ENCODE measurements at regions not wholly inside any gene's neighbourhood (a gene's known extent, or its start where the extent isn't known, plus 50 kb on each side); places are given as distances from the start of the nearest gene placed in this dataset.
"Not testable (repeated sequence)": the region's sequence is repeated elsewhere in the genome, so short reads cannot be mapped to it uniquely, and the experiment has no call there.

DNA sequence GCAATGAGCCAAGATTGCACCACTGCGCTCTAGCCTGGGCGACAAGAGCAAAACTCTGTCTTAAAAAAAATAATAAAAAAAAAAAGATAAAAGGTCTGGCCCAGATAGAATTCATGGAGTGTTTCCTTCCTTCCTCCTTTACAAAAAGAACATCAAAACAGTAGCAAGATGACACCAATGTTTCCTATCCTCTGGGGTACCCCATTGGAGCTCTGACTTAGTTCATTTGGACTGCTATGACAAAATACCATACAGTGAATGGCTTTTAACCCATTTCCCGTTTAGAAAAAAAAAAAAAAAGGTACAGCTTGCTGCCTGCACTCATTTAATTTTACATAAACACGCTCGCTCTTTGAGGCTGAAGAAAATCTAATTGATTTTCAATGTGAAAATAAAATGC is 89.9 kb upstream of the PRKX start:
- no peak overlapping the region for H3K4me3 Mint-ChIP-seq (ENCODE audit: unreplicated experiment)
- H3K27ac Mint-ChIP-seq (ENCODE audit: unreplicated experiment): no peak overlapping the region
- H3K4me1 Mint-ChIP-seq (ENCODE audit: low read depth, unreplicated experiment): no peaks in the 10 kb centered on the region
- DNase-seq (ENCODE audit: low read depth): no peak
- FAIRE-seq: no peak
- H3K9ac ChIP-seq (ENCODE audit: low read length): no peak overlapping the region
- no peaks in the 10 kb centered on the region for H3K27me3 Mint-ChIP-seq (ENCODE audit: low read depth, unreplicated experiment)
- no peaks in the 10 kb centered on the region for H3K36me3 ChIP-seq (ENCODE audit: insufficient read depth, low read length)
- no peaks in the 10 kb centered on the region for H3K79me2 ChIP-seq (ENCODE audit: insufficient read depth, low read length)
- peaks cover 6% of the 10 kb centered on the region for H3K27me3 ChIP-seq (ENCODE audit: insufficient read depth, low read length)
- no peak overlapping the region for H2AFZ ChIP-seq (ENCODE audit: low read depth, low read length)
- no peak overlapping the region for H3K4me3 ChIP-seq (ENCODE audit: insufficient read depth, low read depth, low read length)
- H4K20me1 ChIP-seq (ENCODE audit: insufficient read depth, low read length): no peaks in the 10 kb centered on the region
- no peak overlapping the region for H3K27ac ChIP-seq (ENCODE audit: low read depth, low read length)
- H3K4me1 ChIP-seq (ENCODE audit: insufficient read depth, low read length): no peaks in the 10 kb centered on the region
- H3K9me3 ChIP-seq (ENCODE audit: insufficient read depth, low read depth, low read length): no peaks in the 10 kb centered on the region
- H3K4me2 ChIP-seq (ENCODE audit: low read length): no peak overlapping the region
- TF ChIP-seq, protein P1, sequence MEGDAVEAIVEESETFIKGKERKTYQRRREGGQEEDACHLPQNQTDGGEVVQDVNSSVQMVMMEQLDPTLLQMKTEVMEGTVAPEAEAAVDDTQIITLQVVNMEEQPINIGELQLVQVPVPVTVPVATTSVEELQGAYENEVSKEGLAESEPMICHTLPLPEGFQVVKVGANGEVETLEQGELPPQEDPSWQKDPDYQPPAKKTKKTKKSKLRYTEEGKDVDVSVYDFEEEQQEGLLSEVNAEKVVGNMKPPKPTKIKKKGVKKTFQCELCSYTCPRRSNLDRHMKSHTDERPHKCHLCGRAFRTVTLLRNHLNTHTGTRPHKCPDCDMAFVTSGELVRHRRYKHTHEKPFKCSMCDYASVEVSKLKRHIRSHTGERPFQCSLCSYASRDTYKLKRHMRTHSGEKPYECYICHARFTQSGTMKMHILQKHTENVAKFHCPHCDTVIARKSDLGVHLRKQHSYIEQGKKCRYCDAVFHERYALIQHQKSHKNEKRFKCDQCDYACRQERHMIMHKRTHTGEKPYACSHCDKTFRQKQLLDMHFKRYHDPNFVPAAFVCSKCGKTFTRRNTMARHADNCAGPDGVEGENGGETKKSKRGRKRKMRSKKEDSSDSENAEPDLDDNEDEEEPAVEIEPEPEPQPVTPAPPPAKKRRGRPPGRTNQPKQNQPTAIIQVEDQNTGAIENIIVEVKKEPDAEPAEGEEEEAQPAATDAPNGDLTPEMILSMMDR (IDR thresholded peaks at IDR 0.05; ENCODE audit: insufficient read depth, low read depth, low read length): no peak
- H3K36me3 Mint-ChIP-seq (ENCODE audit: low read depth, unreplicated experiment): no peaks in the 10 kb centered on the region
- H3K9me3 Mint-ChIP-seq (ENCODE audit: unreplicated experiment): peaks cover 3% of the 10 kb centered on the region

DNA sequence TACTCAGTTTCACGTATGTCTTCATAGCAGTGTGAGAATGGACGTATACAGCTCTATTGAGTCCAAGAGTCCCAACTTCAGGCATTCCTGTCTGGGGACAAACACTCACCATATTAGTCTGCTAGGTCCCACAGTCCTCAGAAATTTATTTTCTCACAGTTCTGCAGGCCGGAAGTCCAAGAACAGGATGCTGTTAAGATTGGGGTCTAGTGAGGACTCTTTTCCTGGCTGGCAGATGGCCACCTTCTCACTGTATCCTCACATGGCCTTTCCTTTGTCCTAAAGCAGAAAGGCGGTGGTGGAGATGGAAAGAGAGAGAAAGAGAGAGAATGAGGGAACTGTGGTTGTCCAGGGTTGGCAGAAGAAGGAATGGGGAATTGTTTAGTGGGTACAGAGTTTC is 82.0 kb upstream of the PRKX start:
- H3K27me3 Mint-ChIP-seq (ENCODE audit: low read depth, unreplicated experiment); FAIRE-seq; H3K4me1 Mint-ChIP-seq (ENCODE audit: low read depth, unreplicated experiment); H3K27me3 ChIP-seq (ENCODE audit: insufficient read depth, low read length); H4K20me1 ChIP-seq (ENCODE audit: insufficient read depth, low read length); H3K4me3 Mint-ChIP-seq (ENCODE audit: unreplicated experiment); H3K79me2 ChIP-seq (ENCODE audit: insufficient read depth, low read length); H3K4me1 ChIP-seq (ENCODE audit: insufficient read depth, low read length); H2AFZ ChIP-seq (ENCODE audit: low read depth, low read length); H3K9ac ChIP-seq (ENCODE audit: low read length); H3K9me3 Mint-ChIP-seq (ENCODE audit: unreplicated experiment); DNase-seq (ENCODE audit: low read depth); H3K27ac ChIP-seq (ENCODE audit: low read depth, low read length); H3K27ac Mint-ChIP-seq (ENCODE audit: unreplicated experiment); H3K9me3 ChIP-seq (ENCODE audit: insufficient read depth, low read depth, low read length); H3K36me3 ChIP-seq (ENCODE audit: insufficient read depth, low read length); H3K4me2 ChIP-seq (ENCODE audit: low read length); H3K4me3 ChIP-seq (ENCODE audit: insufficient read depth, low read depth, low read length); H3K36me3 Mint-ChIP-seq (ENCODE audit: low read depth, unreplicated experiment): not testable (repeated sequence)

DNA sequence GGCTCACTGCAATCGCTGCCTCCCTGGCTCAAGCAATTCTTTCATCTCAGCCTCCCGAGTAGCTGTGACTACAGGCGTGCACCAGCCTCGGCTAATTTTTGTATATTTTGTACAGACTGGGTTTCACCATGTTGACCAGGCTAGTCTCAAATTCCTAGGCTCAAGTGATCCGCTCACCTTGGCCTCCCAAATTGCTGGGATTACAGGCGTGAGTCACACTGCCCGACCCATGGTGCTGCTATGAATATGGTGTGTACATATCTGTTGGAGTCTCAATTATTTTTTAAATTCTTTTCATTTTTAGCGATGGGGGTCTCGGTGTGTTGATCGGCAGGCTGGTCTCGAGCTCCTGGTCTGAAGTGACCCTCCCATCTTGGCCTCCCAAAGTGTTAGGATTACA is 78.0 kb upstream of the PRKX start:
- H3K36me3 Mint-ChIP-seq (ENCODE audit: low read depth, unreplicated experiment): no peaks in the 10 kb centered on the region
- H3K4me3 Mint-ChIP-seq (ENCODE audit: unreplicated experiment): no peak overlapping the region
- peaks cover 2% of the 10 kb centered on the region for H3K27me3 ChIP-seq (ENCODE audit: insufficient read depth, low read length)
- no peak overlapping the region for H2AFZ ChIP-seq (ENCODE audit: low read depth, low read length)
- H3K4me2 ChIP-seq (ENCODE audit: low read length): no peak overlapping the region
- no peaks in the 10 kb centered on the region for H3K36me3 ChIP-seq (ENCODE audit: insufficient read depth, low read length)
- TF ChIP-seq EZH2 (IDR thresholded peaks at IDR 0.05; ENCODE audit: insufficient read depth, low read length): no peak
- TF ChIP-seq, protein P1 (IDR thresholded peaks at IDR 0.05; ENCODE audit: insufficient read depth, low read depth, low read length): no peak
- no peak overlapping the region for H3K9ac ChIP-seq (ENCODE audit: low read length)
- H3K27ac Mint-ChIP-seq (ENCODE audit: unreplicated experiment): no peak overlapping the region
- no peaks in the 10 kb centered on the region for H3K9me3 Mint-ChIP-seq (ENCODE audit: unreplicated experiment)
- no peaks in the 10 kb centered on the region for H3K4me1 Mint-ChIP-seq (ENCODE audit: low read depth, unreplicated experiment)
- peaks cover 6% of the 10 kb centered on the region for H3K27me3 Mint-ChIP-seq (ENCODE audit: low read depth, unreplicated experiment)
- H3K9me3 ChIP-seq (ENCODE audit: insufficient read depth, low read depth, low read length): no peaks in the 10 kb centered on the region
- H3K4me1 ChIP-seq (ENCODE audit: insufficient read depth, low read length): no peaks in the 10 kb centered on the region
- H3K4me3 ChIP-seq (ENCODE audit: insufficient read depth, low read depth, low read length): no peak overlapping the region
- H3K27ac ChIP-seq (ENCODE audit: low read depth, low read length): no peak overlapping the region
- no peaks in the 10 kb centered on the region for H3K79me2 ChIP-seq (ENCODE audit: insufficient read depth, low read length)
- no peak for DNase-seq (ENCODE audit: low read depth)
- H4K20me1 ChIP-seq (ENCODE audit: insufficient read depth, low read length): no peaks in the 10 kb centered on the region
- no peak for FAIRE-seq

All from astrocyte (in vitro differentiated cells and primary cell).